SKM-1 treated with dmso at 0.1 percent for 144 hours (cell line): ENCODE measurements at regions not wholly inside any gene's neighbourhood (a gene's known extent, or its start where the extent isn't known, plus 50 kb on each side); places are given as distances from the start of the nearest gene placed in this dataset.

Experiments used
- DNase-seq: peaks from one replicate; lab custom pipeline; 2025; ENCODE audit not compliant: unreplicated experiment; lab: John Stamatoyannopoulos, UW

GRCh38 chr21:29228306-29228705 lies 70.4 kb upstream of the BACH1 start:
- DNase-seq, result peak; percentile 20

GRCh38 chr21:29230551-29231261 lies 68.0 kb upstream of the BACH1 start:
- DNase-seq, result no peak

GRCh38 chr21:29231756-29232529 lies 66.8 kb upstream of the BACH1 start:
- DNase-seq, result no peak

GRCh38 chr21:29232530-29233255 lies 66.0 kb upstream of the BACH1 start:
- no peak for DNase-seq

- no peak for DNase-seq
Observed at GRCh38 chr21:29233256-29233546, 65.5 kb upstream of the BACH1 start.

- no peak for DNase-seq
Observed at GRCh38 chr21:29233611-29234540, 64.8 kb upstream of the BACH1 start.

- no peak for DNase-seq
Observed at GRCh38 chr21:29235714-29236197, 63.0 kb upstream of the BACH1 start.

GRCh38 chr21:29236201-29236600 lies 62.5 kb upstream of the BACH1 start:
- no peak for DNase-seq

- DNase-seq, result no peak
Observed at GRCh38 chr21:29237110-29238052, 61.3 kb upstream of the BACH1 start.

GRCh38 chr21:29238053-29238966 lies 60.4 kb upstream of the BACH1 start:
- no peak for DNase-seq

GRCh38 chr21:29238967-29239290 lies 59.8 kb upstream of the BACH1 start:
- no peak for DNase-seq

- no peak for DNase-seq
Observed at GRCh38 chr21:29240136-29240535, 58.6 kb upstream of the BACH1 start.

- DNase-seq, result no peak
Observed at GRCh38 chr21:29242201-29242600, 56.5 kb upstream of the BACH1 start.

GRCh38 chr21:29243188-29243587 lies 55.5 kb upstream of the BACH1 start:
- no peak for DNase-seq

GRCh38 chr21:29245104-29245643 lies 53.5 kb upstream of the BACH1 start:
- peak; percentile 20 for DNase-seq

- DNase-seq, result no peak
Observed at GRCh38 chr21:29245863-29246262, 52.9 kb upstream of the BACH1 start.

GRCh38 chr21:29246614-29247013 lies 52.1 kb upstream of the BACH1 start:
- no peak for DNase-seq

GRCh38 chr21:29248124-29248523 lies 50.6 kb upstream of the BACH1 start:
- DNase-seq, result peak; percentile 74
